ENCODE measurements at regions not wholly inside any gene's neighbourhood (a gene's known extent, or its start where the extent isn't known, plus 50 kb on each side); places are given as distances from the start of the nearest gene placed in this dataset.
A peak's percentile ranks its signal among the peaks of the same experiment; 100 is the strongest.

DNA sequence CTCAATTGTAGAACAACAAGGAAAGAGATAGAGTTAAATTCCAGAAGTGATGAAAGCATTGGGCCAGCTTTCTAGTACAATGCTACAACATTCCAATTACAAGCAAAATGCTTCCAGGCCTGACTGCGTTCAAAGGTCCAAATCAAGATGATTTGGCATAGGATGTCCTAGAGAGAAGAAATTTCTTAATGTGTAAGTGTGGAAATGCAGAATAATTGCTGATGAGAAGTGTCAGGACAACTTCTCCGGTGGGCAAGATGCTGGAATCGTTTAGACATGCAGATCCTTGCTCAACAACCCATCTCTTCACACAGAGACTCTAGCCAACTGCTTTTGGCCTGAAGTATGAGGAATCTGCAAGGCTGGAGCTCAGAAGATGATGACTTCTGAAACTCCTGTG, 71.1 kb upstream of the PDZRN3 start:
- TF ChIP-seq, protein P1, sequence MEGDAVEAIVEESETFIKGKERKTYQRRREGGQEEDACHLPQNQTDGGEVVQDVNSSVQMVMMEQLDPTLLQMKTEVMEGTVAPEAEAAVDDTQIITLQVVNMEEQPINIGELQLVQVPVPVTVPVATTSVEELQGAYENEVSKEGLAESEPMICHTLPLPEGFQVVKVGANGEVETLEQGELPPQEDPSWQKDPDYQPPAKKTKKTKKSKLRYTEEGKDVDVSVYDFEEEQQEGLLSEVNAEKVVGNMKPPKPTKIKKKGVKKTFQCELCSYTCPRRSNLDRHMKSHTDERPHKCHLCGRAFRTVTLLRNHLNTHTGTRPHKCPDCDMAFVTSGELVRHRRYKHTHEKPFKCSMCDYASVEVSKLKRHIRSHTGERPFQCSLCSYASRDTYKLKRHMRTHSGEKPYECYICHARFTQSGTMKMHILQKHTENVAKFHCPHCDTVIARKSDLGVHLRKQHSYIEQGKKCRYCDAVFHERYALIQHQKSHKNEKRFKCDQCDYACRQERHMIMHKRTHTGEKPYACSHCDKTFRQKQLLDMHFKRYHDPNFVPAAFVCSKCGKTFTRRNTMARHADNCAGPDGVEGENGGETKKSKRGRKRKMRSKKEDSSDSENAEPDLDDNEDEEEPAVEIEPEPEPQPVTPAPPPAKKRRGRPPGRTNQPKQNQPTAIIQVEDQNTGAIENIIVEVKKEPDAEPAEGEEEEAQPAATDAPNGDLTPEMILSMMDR (IDR thresholded peaks at IDR 0.05), result no peak
- TF ChIP-seq POLR2A (IDR thresholded peaks at IDR 0.05) (no peak), EP300 (IDR thresholded peaks at IDR 0.05) (peak in 1 of 2 donors; percentile 52)

All from tibial nerve (tissue), 4 donors.